ENCODE measurements at regions not wholly inside any gene's neighbourhood (a gene's known extent, or its start where the extent isn't known, plus 50 kb on each side); places are given as distances from the start of the nearest gene placed in this dataset.
A peak's percentile ranks its signal among the peaks of the same experiment; 100 is the strongest.
"Not testable (repeated sequence)": the region's sequence is repeated elsewhere in the genome, so short reads cannot be mapped to it uniquely, and the experiment has no call there.

GRCh38 chr16:29578898-29579297, 72.7 kb upstream of the NPIPB12 start:
- Mint-ChIP-seq H3K36me3 (peaks cover 0 to 13% of the 10 kb centered on the region in 2 donors), H3K27ac (peak overlapping the region in 1 of 2 donors; percentile 44)
- ATAC-seq = not testable (repeated sequence)

GRCh38 chr16:29581764-29582163, 75.6 kb upstream of the NPIPB12 start:
- not testable (repeated sequence) for ATAC-seq; H3K36me3 Mint-ChIP-seq; H3K27ac Mint-ChIP-seq; H3K9me3 Mint-ChIP-seq; DNase-seq (ENCODE audit: low spot score in 2 of 2)

More at GRCh38 chr16:29578898-29579297, 72.7 kb upstream of the NPIPB12 start:
- DNase-seq (ENCODE audit: low spot score in 2 of 2); H3K9me3 Mint-ChIP-seq: not testable (repeated sequence)

- H3K9me3 Mint-ChIP-seq; DNase-seq (ENCODE audit: low spot score in 2 of 2); ATAC-seq; H3K36me3 Mint-ChIP-seq: not testable (repeated sequence)
- peak overlapping the region; percentile 82 to 88 for H3K27ac Mint-ChIP-seq
These were observed 71.1 kb upstream of the SPN start for GRCh38 chr16:29591919-29592318.

GRCh38 chr16:29594269-29594925, 68.7 kb upstream of the SPN start:
- H3K9me3 Mint-ChIP-seq; H3K36me3 Mint-ChIP-seq; DNase-seq (ENCODE audit: low spot score in 2 of 2): not testable (repeated sequence)
- ATAC-seq = peak; percentile 42 to 70
- H3K27ac Mint-ChIP-seq = peak overlapping the region; percentile 84 to 94

- peak; percentile 76 to 85 for ATAC-seq
- not testable (repeated sequence) for H3K9me3 Mint-ChIP-seq, H3K36me3 Mint-ChIP-seq
- peak; percentile 94 to 95 for DNase-seq (ENCODE audit: low spot score in 2 of 2)
- H3K27ac Mint-ChIP-seq = peak overlapping the region; percentile 84 to 94
These were observed 67.9 kb upstream of the SPN start for GRCh38 chr16:29594926-29595838.

- H3K27ac Mint-ChIP-seq; H3K9me3 Mint-ChIP-seq; ATAC-seq; DNase-seq (ENCODE audit: low spot score in 2 of 2): not testable (repeated sequence)
- peaks cover 5 to 14% of the 10 kb centered on the region in 2 donors for H3K36me3 Mint-ChIP-seq
These were observed 66.0 kb upstream of the SPN start for GRCh38 chr16:29597030-29597429.

GRCh38 chr16:29600111-29601000, 62.7 kb upstream of the SPN start:
- ATAC-seq = peak; percentile 41 to 42
- H3K36me3 Mint-ChIP-seq, H3K9me3 Mint-ChIP-seq: not testable (repeated sequence)
- DNase-seq (ENCODE audit: low spot score in 2 of 2) = peak; percentile 51 to 72
- peak overlapping the region; percentile 99 for H3K27ac Mint-ChIP-seq

- DNase-seq (ENCODE audit: low spot score in 2 of 2); H3K9me3 Mint-ChIP-seq; ATAC-seq; H3K36me3 Mint-ChIP-seq: not testable (repeated sequence)
- H3K27ac Mint-ChIP-seq = peak overlapping the region; percentile 99
These were observed 60.8 kb upstream of the SPN start for GRCh38 chr16:29602247-29602625.

GRCh38 chr16:29602683-29603088, 60.4 kb upstream of the SPN start:
- H3K27ac Mint-ChIP-seq = peak overlapping the region; percentile 99
- not testable (repeated sequence) for ATAC-seq; H3K36me3 Mint-ChIP-seq; DNase-seq (ENCODE audit: low spot score in 2 of 2); H3K9me3 Mint-ChIP-seq

- not testable (repeated sequence) for H3K9me3 Mint-ChIP-seq; H3K36me3 Mint-ChIP-seq; DNase-seq (ENCODE audit: low spot score in 2 of 2); ATAC-seq
- H3K27ac Mint-ChIP-seq = peak overlapping the region; percentile 78 to 90
These were observed 58.2 kb upstream of the SPN start for GRCh38 chr16:29604631-29605549.

GRCh38 chr16:29605593-29606205, 57.3 kb upstream of the SPN start:
- not testable (repeated sequence) for H3K9me3 Mint-ChIP-seq; H3K36me3 Mint-ChIP-seq; ATAC-seq; DNase-seq (ENCODE audit: low spot score in 2 of 2)
- H3K27ac Mint-ChIP-seq = peak overlapping the region; percentile 78 to 81

GRCh38 chr16:29606669-29607427, 56.2 kb upstream of the SPN start:
- not testable (repeated sequence) for DNase-seq (ENCODE audit: low spot score in 2 of 2); ATAC-seq

GRCh38 chr16:29607428-29607823, 55.6 kb upstream of the SPN start:
- peak overlapping the region in 1 of 2 donors; percentile 62 for H3K27ac Mint-ChIP-seq
- not testable (repeated sequence) for ATAC-seq

More at GRCh38 chr16:29606669-29607427, 56.2 kb upstream of the SPN start:
- peaks cover 8 to 12% of the 10 kb centered on the region in 2 donors for H3K36me3 Mint-ChIP-seq
- peak overlapping the region; percentile 62 to 91 for H3K27ac Mint-ChIP-seq
- not testable (repeated sequence) for H3K9me3 Mint-ChIP-seq

More at GRCh38 chr16:29607428-29607823, 55.6 kb upstream of the SPN start:
- H3K36me3 Mint-ChIP-seq = peaks cover 10 to 13% of the 10 kb centered on the region in 2 donors
- DNase-seq (ENCODE audit: low spot score in 2 of 2); H3K9me3 Mint-ChIP-seq: not testable (repeated sequence)

Data from activated naive CD4-positive, alpha-beta T cell treated with anti-CD3 and anti-CD28 coated beads, Interleukin-2, amount 50 U/mL, for 72 hours (primary cell).